ENCODE measurements at regions not wholly inside any gene's neighbourhood (a gene's known extent, or its start where the extent isn't known, plus 50 kb on each side); places are given as distances from the start of the nearest gene placed in this dataset.

DNA sequence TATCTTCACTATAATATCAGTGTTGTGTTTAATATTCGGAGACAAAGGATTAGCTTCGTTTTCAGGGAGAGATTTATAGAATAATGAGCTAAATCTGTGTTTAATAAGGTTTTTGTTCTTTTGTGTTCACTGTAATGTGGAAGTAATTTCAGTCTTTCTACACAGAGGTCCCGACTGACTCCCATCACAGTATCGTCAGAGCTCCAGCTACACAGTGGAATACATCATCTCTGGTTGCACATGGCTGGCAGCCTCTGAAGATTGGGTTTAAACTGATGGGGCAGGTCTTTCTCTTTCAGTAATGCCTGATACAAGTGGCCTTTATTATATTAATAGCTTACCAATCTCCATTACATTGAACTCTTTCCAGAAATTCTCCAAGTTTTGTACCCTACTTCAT, 736.7 kb upstream of the RIOK2 start:
- TF ChIP-seq, protein P1, sequence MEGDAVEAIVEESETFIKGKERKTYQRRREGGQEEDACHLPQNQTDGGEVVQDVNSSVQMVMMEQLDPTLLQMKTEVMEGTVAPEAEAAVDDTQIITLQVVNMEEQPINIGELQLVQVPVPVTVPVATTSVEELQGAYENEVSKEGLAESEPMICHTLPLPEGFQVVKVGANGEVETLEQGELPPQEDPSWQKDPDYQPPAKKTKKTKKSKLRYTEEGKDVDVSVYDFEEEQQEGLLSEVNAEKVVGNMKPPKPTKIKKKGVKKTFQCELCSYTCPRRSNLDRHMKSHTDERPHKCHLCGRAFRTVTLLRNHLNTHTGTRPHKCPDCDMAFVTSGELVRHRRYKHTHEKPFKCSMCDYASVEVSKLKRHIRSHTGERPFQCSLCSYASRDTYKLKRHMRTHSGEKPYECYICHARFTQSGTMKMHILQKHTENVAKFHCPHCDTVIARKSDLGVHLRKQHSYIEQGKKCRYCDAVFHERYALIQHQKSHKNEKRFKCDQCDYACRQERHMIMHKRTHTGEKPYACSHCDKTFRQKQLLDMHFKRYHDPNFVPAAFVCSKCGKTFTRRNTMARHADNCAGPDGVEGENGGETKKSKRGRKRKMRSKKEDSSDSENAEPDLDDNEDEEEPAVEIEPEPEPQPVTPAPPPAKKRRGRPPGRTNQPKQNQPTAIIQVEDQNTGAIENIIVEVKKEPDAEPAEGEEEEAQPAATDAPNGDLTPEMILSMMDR (IDR thresholded peaks at IDR 0.05): no peak

DNA sequence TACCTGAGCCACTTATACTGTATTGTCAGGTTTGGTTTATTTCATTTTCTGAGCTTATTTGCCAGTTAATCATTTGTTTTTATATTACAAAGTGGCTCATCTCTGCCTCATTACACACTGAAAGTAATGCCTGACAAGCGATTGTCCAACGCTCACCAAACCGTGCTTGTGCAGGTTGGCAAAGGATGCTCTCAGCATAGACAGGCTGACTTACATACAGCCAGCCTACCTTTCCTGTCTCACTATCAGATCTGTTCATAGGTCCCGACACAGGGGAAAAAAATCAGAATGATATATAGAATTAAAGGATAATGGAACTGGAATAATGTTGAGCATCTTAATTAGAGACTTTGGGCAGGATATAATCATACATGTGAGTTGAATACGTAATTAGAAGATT, 739.7 kb upstream of the RIOK2 start:
- TF ChIP-seq, protein P1 (IDR thresholded peaks at IDR 0.05): no peak

GRCh38 chr5:97923496-97923895, 740.4 kb upstream of the RIOK2 start:
- TF ChIP-seq, protein P1 (IDR thresholded peaks at IDR 0.05): no peak

- TF ChIP-seq, protein P1 (IDR thresholded peaks at IDR 0.05): no peak
Measured at GRCh38 chr5:97923997-97924396, 741.0 kb upstream of the RIOK2 start.

- TF ChIP-seq, protein P1 (IDR thresholded peaks at IDR 0.05): no peak
Measured at GRCh38 chr5:97929383-97929782, 746.3 kb upstream of the RIOK2 start.

DNA sequence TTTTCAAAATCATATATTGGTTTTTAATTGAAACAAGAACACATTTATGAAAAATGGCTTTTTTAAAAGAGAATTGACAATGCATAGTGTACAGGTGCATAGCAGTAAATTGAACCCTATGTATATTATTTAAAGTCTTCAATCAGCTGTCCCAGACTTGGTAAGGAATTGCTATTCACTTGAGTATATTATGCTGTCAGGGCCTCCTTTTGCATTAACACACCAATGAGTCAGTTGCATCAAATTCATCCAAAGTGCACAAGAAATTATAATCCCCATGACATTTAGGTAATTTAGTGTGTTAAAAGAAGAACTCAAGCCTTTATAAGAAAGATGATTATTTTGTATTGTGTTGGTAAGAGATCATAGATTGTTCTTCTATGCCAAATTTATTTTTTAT, 748.8 kb upstream of the RIOK2 start:
- TF ChIP-seq, protein P1 (IDR thresholded peaks at IDR 0.05): no peak

DNA sequence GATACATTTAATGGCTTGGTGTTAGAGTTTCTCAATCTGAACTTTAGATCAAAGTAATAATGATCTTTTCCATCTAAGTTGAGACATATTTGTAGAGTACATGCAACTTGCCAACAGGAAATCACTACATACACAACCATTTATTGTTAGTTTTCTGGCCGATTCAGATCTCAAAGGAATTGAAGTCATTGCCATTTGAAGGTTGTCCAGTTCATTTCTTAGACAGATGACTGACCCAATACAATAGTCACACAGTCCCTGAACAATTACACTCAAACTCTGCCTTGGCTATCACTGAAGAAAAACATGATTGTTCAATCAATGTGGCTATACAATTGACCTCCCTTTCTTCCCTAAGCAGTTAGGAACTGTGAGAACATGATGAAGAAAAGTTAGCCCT, 753.2 kb upstream of the RIOK2 start:
- TF ChIP-seq, protein P1 (IDR thresholded peaks at IDR 0.05): no peak

DNA sequence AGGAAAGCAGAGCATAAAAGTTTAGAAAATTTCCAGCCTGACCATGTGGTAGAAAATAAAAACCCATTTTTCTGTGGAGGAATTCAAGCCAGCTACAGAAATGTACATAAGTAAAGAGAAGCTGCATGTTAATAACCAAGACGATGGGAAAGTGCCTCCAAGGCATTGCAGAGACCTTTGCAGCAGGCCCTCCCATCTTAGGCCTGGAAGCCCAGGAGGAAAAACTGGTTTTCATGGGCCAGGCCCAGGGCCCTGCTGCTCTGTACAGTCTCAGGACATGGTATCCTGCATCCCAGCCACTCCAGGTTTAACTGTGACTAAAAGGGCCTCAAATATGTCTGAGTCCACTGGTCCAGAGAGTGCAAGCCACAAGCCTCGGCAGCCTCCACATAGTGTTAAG, 754.8 kb upstream of the RIOK2 start:
- TF ChIP-seq, protein P1 (IDR thresholded peaks at IDR 0.05): no peak
